Ovary (tissue), 7 donors: ENCODE measurements at regions not wholly inside any gene's neighbourhood (a gene's known extent, or its start where the extent isn't known, plus 50 kb on each side); places are given as distances from the start of the nearest gene placed in this dataset.
A peak's percentile ranks its signal among the peaks of the same experiment; 100 is the strongest.

ENCODE experiments used
- DNase-seq, 5 donors: peaks; one replicate each; pipeline ENCODE4 v3.0.0-alpha.2; 2019 to 2020
- H3K27ac ChIP-seq, 2 donors: fragments of 200-600 bp; one replicate each; pipeline versions ENCODE4 v1.5.1 to v1.8.0; 2019 to 2022
- H3K27me3 ChIP-seq: fragments of 200-600 bp; one replicate; pipeline ENCODE4 v1.8.0; 2022
- H3K36me3 ChIP-seq: fragments of 200-600 bp; sonication (generic); one replicate; pipeline ENCODE4 v1.5.1; 2019
- H3K4me1 ChIP-seq: one replicate; pipeline ENCODE4 v1.8.1; 2013; ENCODE audit warnings: mild to moderate bottlenecking, moderate library complexity; ENCODE audit not compliant: insufficient read depth
- H3K4me3 ChIP-seq: fragments of 200-600 bp; sonication (generic); one replicate; pipeline ENCODE4 v1.5.1; 2017
- H3K9me3 ChIP-seq, 2 donors: fragments of 200-600 bp in 1 of 2; sonication (generic) in 1 of 2; one replicate each; pipeline versions ENCODE4 v1.5.1 to v1.8.1; 2013 to 2019; ENCODE audit warnings: mild to moderate bottlenecking in 1 of 2, moderate library complexity in 1 of 2
- EP300 ChIP-seq: sonication (generic); formaldehyde crosslinking; IDR thresholded peaks from one replicate; pipeline ENCODE4 v1.6.1; 2017; ENCODE audit warnings: antibody characterized with exemption
- POLR2A ChIP-seq: fragments of 450-650 bp; IDR thresholded peaks from one replicate; pipeline ENCODE4 v1.6.1; 2017; ENCODE audit warnings: antibody characterized with exemption, mild to moderate bottlenecking, moderate library complexity
- WGBS, 3 donors: extraction: QIAGEN DNeasy Blood & Tissue Kit in 1 of 3; methylation state at CpG; one replicate each; pipeline versions ENCODE4 v1.1.5 to v1.1.7; 2013 to 2017; 5-methylcytosine and 5-hydroxymethylcytosine counted together
- intact Hi-C, 4 donors: fragments of 100-400 bp; cut with DNase I; formaldehyde crosslinking; loops; one replicate each; pipeline versions ENCODE4 v1.11.0 to v1.15.1; 2022 to 2023
- TF ChIP-seq, protein P1 (sequence below), 3 donors: fragments of 450-650 bp in 2 of 3; fragments of 200-600 bp in 1 of 3; IDR thresholded peaks; one replicate each; pipeline versions ENCODE4 v1.5.1 to v1.8.0; 2016 to 2022; ENCODE audit warnings: antibody characterized with exemption in 3 of 3, mild to moderate bottlenecking in 1 of 3
- donor health status: DM: no; HTN: no; CAD: no; lungs with moderate emphysema.
- donor health status: DM: no; HTN: no; CAD: no.
- donor health status: Bipolar disorder and iron deficiency.
- donor health status: DM: no; HTN: no; CAD: no.
- donor health status: DM: yes; HTN: yes; CAD: no.

DNA sequence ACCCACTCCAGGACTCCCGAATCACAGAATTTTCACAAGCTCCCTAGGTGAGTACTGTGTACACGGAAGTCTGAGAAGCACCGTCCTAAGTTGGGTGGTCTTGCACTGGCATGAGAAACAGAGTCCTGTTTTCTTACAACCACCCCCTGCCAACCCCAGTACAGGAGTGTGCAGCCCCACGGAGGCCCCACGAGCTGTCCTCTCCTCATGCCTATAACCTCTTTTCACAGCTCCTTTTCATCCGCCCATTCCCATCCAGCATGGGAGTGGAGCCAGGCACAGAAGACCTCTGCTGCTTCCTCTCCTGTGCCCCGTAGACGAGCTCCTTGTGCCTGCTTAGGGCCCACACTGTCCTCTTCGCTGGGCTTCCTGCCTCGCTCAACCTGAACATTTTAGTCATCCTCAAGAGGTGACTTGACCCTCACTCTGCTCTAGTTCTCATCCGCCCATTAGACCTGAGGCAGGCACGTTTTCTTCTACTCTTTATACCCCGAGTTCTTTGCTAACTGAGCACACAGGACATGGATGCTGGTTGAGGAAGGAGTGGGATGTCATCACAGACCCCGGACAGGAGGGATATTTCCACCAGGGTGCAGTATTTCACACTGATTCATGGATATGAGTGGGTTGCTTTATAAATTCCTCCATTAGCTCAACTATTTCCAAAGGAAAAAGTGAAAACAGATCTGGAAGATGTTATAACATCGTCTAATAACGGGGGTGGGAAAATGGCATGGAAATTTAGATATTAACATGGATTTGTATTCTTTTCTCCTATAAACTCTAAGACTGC is 160.5 kb downstream of the TTLL2 start:
- 74 to 75% (median 75%) methylated on average over 16 of the region's 16 CpGs for WGBS, 3 donors
- no peaks in the 10 kb centered on the region for H3K27me3 ChIP-seq
- peak in 2 of 5 donors; percentile 30 to 53 for DNase-seq
- H3K36me3 ChIP-seq, result no peaks in the 10 kb centered on the region
- intact Hi-C loops, result loop anchor here (5.0 kb wide), 3 partner anchors 342 to 417 kb away; partner anchors contain the start of gene AFDN (in 1 of the 4)
- no peaks in the 10 kb centered on the region for H3K9me3 ChIP-seq
- no peak for TF ChIP-seq POLR2A
- TF ChIP-seq, protein P1, sequence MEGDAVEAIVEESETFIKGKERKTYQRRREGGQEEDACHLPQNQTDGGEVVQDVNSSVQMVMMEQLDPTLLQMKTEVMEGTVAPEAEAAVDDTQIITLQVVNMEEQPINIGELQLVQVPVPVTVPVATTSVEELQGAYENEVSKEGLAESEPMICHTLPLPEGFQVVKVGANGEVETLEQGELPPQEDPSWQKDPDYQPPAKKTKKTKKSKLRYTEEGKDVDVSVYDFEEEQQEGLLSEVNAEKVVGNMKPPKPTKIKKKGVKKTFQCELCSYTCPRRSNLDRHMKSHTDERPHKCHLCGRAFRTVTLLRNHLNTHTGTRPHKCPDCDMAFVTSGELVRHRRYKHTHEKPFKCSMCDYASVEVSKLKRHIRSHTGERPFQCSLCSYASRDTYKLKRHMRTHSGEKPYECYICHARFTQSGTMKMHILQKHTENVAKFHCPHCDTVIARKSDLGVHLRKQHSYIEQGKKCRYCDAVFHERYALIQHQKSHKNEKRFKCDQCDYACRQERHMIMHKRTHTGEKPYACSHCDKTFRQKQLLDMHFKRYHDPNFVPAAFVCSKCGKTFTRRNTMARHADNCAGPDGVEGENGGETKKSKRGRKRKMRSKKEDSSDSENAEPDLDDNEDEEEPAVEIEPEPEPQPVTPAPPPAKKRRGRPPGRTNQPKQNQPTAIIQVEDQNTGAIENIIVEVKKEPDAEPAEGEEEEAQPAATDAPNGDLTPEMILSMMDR (IDR thresholded peaks at IDR 0.05), result peak in 2 of 3 donors; percentile 51 to 56
- H3K4me1 ChIP-seq, result peaks cover 2% of the 10 kb centered on the region
- no peak overlapping the region for H3K4me3 ChIP-seq
- H3K27ac ChIP-seq, result no peak overlapping the region

DNA sequence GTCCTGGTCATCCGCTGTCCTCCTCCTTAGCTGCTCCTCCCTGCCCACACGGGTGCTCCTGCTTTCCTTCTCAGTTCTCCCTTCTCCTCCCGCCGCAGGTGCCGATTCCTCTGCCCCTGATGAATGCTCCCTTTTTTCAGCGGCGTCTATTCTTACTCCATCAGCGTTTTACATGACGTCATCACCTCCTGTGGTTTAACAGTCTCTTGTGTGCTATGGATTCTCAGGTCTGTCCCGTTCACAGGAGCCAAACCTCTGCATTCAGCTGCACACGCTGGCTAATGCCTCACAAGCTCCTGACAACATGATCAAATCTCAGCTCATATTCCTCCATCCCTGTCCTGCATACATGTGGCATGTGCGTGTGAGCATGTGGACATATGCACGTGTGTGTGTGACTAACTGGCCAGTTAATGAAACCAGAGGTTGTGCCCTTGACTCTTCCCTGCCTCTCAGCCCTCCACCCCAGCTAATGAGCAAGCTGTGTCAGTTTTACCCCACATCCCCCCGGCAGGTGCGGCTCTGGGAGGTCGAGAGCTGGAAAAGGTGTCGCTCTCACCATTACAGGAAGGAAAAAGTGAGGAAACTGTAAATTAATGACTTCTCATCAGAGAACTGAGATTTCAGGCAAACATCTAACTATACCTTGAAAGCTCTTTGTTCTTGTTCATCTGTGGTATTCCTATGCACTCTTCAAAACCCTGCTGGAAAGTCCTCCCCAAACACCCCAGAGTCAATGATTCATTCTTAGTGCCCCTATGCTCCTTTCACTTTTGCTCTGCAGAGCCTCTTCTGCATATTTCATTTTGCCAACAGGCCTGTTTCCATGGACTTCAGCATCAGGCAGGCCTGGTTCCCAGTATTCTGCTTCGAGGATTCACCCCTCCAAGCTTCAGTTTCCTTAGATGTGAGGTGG is 163.1 kb downstream of the TTLL2 start:
- whole genome bisulfite sequencing, 3 donors, result 83 to 89% (median 89%) methylated on average over 18 of the region's 18 CpGs
- DNase-seq, result no peak
- H3K36me3 ChIP-seq, result no peaks in the 10 kb centered on the region
- H3K27me3 ChIP-seq, result no peaks in the 10 kb centered on the region
- no peak overlapping the region for H3K4me3 ChIP-seq
- intact Hi-C loops, result loop anchor here (2.0 to 5.0 kb wide), 4 partner anchors 339 to 414 kb away; partner anchors contain the start of gene AFDN (in 1 of the 4)
- no peaks in the 10 kb centered on the region for H3K4me1 ChIP-seq
- no peaks in the 10 kb centered on the region for H3K9me3 ChIP-seq
- TF ChIP-seq EP300, result no peak
- TF ChIP-seq, protein P1 (IDR thresholded peaks at IDR 0.05), result no peak
- TF ChIP-seq POLR2A, result no peak
- no peak overlapping the region for H3K27ac ChIP-seq

DNA sequence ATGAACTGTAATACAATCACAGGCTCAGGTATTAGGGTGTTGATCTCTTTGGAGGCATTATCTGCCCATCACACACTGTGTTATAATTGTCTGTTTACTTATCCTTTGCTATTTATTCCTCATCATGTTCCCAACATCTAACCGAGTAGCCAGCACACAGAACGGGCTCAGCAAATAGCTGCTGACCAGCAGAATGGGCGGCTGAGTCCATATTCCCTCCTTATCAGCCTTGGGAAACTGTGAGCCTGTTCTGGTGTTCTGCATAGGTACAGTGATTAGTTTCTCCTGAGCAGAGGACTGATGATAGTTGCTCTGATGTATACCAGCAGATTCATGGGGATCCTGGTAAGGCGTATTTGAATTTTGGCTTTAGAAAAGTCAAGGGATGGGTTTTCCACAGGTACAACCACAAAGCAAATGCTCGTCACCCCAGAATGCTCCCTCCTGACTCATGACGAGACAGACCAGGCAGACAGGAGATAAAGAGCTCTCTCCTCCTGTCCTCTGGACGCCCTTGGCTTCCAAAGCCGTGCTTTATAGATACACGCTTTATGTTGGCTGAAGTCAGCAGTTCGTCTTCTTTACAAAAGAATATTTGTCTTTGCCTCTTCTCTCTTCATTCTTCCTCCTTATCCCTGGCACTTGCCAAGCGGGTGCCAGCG is 166.7 kb downstream of the TTLL2 start:
- no peak for DNase-seq
- H3K4me3 ChIP-seq, result no peak overlapping the region

More for the DNA sequence above, 166.7 kb downstream of the TTLL2 start:
- intact Hi-C loops, result loop anchor here in 1 of 4 donors (5.0 kb wide), 1 partner anchor 61 kb away; no protein-coding TSS in a partner anchor
- no peak for TF ChIP-seq EP300
- TF ChIP-seq POLR2A, result no peak
- TF ChIP-seq, protein P1 (IDR thresholded peaks at IDR 0.05), result no peak
- H3K27me3 ChIP-seq, result no peaks in the 10 kb centered on the region
- WGBS, 3 donors, result 80 to 86% (median 82%) methylated on average over 12 of the region's 12 CpGs
- H3K4me1 ChIP-seq, result no peaks in the 10 kb centered on the region
- H3K36me3 ChIP-seq, result no peaks in the 10 kb centered on the region
- no peaks in the 10 kb centered on the region for H3K9me3 ChIP-seq
- H3K27ac ChIP-seq, result no peak overlapping the region
